Umbilical cord (tissue), 1 donor: ENCODE measurements at regions not wholly inside any gene's neighbourhood (a gene's known extent, or its start where the extent isn't known, plus 50 kb on each side); places are given as distances from the start of the nearest gene placed in this dataset.

ENCODE experiments used
- DNase-seq: peaks from one replicate; pipeline ENCODE4 v3.0.0-alpha.2; 2015; ENCODE audit warnings: low spot score

DNA sequence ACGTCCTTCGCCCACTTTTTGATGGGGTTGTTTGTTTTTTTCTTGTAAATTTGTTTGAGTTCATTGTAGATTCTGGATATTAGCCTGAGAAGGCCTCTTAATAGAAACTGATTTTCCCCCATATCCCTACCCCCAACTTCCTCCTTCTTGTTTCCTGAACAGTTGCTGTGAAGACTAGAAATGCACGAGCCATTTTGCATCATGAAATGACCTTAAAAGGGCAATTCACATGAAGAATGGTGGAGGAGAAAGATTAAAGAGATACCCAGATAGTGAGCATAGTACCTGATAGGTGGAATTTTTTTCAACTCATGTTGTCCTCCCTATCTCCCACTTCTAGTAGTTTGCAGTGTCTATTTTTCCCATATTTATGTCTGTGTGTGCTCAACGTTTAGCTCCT is 55.2 kb upstream of the KCNH8 start:
- no peak for DNase-seq

DNA sequence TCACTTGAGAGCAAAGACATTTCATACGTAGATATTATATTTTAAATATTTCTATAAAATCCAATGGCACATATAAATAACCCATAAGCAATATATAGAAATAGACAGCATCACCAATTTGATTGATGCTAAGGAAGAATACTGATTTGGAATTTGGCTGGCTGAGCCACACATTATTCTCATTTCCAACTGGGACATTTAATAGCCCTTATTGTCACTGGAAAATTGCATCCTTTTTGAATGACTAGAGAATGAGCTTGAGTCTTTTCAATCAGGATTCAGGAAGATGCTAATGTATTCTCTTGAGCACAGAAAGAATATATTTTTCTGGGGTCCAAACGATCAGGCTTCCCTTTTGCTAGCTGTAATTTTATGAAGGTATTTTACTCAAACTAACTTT is 70.9 kb upstream of the KCNH8 start:
- no peak for DNase-seq

DNA sequence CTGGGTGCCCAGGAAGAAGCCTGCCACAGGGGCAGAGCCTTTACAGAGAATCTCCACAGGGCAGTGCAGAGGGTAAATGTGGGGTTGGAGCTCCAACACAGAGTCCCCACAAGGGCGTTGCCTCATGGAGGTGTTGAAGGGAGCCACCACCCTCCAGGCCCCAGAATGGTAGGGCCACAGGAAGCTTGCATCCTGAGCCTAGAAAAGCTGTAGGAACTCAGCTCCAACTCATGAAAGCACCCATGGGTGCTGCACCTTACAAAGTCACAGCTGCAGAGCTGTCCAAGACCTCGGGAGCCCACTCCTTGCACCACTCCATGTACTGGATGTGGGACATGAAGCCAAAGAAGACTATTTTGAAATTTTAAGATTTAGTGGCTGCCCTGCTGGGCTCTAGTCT is 73.3 kb upstream of the KCNH8 start:
- DNase-seq: no peak

DNA sequence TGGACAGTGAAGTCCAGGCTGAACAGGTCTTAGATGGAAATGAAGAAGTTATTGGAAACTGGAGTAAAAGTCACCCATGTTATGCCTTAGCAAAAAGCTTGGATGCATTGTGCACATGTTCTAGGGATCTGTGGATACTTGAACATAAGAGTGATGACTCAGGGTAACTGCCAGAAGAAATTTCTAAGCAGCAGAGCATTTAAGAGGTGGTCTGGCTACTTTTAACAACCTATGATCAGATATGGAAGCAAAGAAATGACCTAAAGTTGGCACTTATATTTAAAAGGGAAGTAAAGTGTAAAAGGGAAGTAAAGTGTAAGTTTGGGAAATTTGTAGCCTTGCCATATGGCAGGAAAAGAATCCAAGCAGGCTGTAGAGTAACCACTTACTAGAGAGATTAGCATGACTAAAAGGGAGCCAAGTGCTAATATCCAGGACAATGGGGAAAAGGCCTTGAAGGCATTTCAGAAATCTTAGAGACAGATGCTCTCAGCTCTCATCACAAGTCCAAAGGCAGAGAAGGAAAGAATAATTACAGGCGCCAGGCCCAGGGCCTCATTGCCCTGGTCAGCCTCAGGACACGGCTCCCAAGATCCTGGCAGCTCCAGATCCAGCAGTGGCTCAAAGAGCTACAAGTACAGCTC is 73.9 kb upstream of the KCNH8 start:
- DNase-seq: peak; percentile 14

DNA sequence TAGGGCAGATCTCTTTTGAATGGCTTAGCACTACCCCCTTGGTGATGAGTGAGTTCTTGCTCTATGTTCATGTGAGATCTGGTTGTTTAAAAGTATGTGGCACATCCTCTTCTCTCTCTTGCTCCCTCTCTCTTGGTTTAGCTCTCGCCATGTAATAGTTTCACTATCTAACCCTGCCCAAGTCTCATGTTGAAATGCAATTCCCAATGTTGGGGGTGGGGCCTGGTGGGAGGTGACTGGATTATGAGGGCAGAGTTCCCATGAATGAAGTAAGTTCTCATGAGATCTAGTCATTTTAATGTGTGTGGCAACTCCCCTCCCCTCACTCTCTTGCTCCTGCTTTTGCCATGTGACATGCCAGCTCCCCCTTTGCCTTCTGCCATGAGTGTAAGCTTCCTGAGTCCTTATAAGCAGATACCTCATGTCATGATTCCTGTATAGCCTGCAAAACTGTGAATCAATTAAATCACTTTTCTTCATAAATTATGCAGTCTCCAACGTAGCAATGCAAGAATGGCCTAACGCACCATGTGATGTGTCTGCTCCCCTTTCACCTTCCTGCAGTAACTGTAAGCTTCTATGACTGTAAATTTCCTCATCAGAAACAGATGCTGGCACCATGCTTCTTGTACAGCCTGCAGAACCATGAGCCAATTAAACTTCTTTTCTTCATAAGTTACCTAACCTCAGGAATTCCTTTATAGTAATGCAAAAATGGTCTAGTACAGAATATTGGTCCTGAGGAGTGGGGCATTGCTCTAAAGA is 74.8 kb upstream of the KCNH8 start:
- no peak for DNase-seq

DNA sequence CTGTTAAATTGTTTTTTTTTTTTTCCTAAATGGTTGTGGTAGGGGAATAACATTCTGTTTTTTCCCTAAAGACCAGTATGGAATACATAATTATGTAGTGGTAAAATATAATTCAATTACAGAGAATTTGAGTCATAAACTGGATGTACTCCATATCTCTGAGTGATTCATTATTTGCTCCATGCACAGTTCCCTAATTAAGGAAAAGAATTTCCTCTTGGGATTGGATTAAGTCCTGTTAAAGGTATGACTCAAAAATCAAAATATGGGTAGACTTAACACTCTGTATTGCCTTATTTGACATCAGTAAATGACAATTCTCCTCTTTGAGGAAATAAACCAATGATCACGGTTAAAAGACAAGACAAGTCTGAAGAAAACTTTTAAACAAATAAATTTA is 78.0 kb upstream of the KCNH8 start:
- no peak for DNase-seq

DNA sequence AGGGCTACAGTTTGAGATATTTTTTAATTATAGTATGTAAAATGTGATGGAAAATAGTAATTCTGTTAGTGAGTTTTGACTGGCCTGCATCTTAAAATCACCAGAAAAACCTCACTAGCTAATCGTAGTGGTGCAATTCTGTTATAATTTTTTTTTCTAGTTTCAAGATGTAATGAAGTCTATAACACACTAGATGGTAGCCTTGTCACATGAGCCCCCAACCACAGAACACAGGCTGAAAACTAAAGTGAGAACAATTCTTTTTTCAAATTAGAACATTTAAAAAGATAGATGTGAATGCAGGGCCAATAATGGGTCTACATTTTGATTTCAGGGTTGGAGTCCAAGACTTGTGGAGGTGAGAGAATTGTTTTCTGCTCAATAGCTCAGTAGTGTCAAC is 83.3 kb upstream of the KCNH8 start:
- DNase-seq: peak; percentile 19

DNA sequence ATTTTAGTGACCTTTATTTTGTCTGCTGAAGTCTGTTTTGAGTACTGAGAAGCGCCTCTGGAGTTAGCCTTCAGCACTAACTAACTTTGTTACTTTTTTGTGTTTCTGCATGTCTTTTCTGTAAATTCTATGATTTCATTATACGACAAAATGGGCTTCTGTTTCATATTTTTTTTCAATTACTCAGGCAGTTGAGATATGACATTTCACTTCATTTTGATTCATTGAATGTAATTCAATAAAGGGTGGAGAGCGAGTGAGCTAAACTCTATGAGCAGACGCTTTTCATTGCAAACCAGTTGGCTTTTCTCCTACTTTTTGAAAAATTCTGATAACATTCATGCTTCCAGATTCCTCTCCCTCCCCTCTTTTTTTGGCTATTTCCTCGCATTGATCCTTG is 84.4 kb upstream of the KCNH8 start:
- DNase-seq: no peak

DNA sequence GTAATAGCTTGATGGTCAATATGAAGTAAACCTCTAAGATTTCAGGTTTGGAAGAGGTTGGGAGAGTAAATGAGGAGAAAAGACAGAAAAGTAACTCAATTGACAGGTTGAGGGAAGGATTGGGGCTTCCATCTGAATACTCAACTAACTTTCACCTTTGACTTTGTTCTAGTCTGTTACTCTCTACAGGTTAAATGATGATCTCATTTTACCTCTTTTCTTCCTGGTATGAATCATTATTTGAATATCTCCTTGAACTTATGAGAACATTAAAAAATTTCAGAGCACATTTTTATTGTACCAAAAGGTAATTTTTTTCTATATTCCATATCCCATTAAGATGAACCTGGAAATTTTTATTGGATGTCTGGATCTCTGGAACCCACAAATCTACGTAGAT is 87.9 kb upstream of the KCNH8 start:
- DNase-seq: no peak

DNA sequence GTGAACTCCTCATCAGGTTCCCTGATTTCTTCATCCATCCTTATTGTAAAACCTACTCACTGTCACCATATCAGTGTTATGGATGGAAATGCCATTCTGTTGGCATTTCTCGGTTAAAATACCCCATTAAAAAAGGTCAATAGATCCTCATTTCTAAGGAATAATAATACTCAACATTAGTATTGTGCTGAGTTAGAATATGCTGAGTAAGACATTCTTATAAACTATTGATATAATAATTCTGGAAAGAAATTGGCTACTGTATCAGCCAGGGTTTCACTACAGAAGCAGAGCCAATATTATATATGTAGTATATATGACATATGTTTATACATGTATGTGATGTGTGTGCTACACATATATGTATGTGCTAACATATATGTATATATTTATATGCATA is 95.4 kb upstream of the KCNH8 start:
- DNase-seq: no peak

DNA sequence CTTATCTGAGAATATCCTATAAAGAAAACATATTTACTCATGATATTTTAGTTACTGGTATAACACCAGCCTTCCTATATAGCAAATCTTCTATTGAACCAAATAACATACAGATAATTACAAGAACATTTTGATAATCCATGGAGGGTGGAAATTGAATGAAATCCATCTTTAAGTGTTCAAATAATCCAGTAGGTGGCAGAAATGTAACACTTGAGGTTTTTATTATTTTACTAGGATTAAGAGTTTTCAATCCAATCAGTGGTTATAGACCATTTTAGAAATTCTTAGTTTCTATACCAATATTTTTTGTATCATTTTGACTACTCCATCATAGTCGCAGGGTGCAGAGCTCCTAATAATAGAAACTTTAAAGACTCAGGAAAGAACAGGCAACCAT is 101.9 kb upstream of the KCNH8 start:
- DNase-seq: no peak

DNA sequence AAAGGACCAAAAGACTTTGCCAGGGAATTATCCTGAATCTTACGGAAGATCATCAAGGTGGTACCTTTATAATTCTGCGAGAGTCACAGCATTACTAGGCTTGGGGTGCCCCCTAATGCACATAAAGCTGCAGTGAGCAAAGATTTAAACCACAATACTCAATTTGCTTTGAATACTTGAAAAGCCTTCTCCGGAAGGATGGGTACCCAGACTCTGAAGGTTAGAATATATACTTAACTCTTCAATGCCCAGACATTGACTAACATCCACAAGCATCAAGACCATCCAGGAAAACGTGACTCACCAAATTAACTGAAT is 117.8 kb upstream of the KCNH8 start:
- no peak for DNase-seq

DNA sequence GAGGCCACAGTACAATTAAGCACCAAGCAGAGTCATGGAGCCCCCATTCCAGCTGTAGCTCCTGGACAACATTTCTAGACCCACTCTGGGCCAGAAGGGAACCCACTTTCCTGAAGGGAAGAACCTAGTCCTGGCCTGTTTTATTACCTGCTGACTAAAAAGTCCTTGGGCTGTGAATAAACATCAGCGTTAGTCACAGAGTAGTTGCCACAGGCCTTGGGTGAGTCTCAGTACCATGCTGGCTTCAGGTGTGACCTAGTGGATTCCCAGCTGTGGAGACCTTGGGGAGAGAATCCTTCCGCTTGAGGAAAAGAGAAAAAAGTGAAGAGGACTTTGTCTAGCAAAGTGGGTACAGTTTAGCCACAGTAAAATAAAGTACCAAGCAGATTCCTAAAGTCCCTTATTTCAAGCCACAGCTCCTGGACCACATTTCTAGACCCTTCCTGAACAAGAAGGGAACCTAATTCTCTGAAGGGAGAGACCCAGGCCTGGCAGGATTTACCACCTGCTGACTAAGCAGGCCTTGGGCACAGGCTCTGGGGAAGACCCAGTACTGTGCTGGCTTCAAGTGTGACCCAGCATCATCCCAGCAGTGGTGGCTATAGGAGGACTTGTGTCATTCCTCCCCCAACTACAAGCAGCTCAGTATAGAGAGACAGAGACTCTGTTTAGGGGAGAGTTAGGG is 118.3 kb upstream of the KCNH8 start:
- DNase-seq: no peak

DNA sequence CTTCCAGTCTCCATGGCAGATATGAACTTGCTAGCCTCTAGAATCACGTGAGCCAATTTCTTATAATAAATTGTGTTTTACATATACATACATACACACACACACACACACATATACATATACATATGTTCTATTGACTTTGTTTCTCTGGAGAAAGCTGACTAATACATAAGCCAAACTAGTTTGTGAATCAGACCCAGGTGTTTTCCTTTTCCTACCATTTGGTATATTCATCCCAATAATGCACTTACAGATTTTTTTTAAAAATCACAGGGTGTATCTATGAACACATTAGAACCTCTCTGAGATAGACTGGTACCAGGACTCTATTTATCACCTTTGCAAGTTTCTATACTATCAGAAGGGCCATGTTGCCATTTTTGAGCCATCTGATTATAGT is 122.9 kb upstream of the KCNH8 start:
- no peak for DNase-seq

DNA sequence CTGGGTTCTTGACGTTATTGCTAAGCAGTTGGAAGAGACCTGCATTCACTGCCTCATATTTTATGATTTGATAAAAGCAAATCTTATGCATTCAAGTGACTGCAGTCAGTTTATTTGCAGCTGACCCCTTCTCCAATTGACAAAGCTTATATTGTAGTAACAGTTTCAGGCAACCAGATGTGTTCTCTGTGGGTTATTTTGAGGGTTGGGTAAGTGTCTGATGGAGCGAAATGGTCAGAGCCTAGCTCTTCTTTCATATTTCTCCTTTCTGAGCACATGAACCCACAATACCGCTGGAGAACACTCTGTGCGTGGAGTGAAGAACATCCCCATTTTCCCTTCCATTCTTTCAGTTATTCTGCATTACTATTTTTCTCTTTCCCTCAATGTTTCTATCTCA is 125.8 kb upstream of the KCNH8 start:
- DNase-seq: no peak

DNA sequence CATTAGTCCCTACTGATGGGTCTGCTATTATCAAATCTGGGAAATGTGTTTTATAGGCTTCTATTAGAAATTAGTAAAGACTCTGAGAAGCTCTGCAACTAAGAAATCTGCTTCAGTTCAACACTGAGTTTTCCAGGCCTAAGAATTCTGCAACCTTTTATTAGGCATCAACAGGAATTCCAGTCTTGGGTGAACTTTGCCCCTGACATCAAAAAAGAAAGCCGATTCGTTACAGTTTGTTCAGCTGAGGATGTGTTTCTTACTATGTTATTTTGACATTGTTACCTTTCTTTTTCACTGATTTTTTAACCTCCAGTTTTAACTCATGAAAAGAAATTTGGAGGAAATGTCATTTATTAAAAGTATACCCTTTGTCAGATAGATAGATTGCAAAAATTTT is 131.5 kb upstream of the KCNH8 start:
- DNase-seq: no peak

DNA sequence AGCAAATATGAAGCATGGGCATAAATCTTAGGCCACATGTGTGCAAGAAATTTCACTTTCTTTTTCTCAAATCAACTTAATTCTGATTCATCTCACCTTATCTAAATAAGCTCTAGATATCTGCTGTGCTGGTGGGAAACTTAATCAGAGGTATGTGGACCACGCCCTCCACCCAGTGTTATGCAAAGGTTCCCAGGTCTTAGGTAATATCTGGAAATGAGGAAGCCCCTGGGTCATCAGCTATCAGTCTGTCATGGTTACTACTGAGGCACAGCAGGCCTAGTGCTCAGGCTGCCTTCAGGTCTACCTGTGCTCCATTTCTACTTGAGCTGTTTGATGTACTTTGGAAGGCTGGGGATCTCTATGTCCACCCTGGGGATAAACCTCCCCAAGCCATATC is 134.4 kb upstream of the KCNH8 start:
- DNase-seq: no peak

DNA sequence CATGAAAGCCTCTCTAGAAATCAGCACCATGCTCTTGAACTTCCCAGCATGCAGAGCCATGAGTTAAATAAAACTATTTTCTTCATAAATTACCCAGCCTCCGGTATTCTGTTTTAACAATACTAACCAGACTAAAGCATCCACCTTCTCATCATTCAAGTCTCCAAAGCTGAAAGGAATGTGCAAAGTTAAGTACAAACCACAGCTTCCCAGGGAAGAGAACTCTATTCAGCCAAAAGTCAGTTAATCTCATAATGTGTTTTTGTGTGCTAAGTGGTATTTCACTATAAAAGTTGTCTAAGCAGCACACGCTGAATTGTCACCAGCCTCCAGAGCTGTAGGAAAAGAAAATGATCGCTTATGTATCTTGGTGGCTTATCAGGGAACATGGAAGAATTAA is 135.5 kb upstream of the KCNH8 start:
- DNase-seq: no peak

DNA sequence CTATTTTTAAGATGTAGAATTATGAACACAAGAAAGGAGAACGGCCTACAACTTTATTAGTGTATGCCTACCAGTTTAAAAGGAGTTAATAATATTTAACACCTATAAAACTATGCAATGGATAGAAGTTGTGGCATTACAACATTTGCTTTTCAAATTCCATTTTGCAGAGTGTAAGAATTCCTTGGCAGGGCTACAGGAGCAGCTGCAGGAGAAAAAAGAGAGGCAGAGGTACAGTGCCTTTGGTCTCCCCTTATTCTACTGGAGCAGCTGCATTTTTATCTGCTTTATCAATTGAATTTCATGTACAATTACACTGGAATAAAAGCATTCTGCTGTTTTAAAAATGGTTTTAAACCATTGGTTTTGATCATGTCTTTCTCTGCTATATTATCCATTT is 145.7 kb upstream of the KCNH8 start:
- DNase-seq: peak; percentile 7

DNA sequence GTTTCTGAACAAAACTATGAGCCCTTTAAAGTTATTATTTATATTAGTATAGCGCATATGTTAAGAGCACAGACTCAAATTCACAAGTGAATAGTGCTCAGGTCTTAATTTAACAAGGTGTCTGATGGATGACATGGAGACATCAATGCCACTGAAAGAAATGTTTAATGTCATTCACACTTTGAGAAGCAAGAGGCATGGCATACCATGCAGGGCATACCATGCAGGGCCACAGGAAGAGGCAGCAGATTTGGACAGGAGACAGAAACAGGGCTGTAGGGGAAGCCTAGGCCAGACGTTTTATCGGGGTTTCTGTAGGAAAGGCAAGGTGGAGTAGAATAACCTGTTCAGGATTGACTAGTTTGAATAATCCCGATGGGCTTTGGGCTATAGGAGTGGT is 150.2 kb upstream of the KCNH8 start:
- no peak for DNase-seq

DNA sequence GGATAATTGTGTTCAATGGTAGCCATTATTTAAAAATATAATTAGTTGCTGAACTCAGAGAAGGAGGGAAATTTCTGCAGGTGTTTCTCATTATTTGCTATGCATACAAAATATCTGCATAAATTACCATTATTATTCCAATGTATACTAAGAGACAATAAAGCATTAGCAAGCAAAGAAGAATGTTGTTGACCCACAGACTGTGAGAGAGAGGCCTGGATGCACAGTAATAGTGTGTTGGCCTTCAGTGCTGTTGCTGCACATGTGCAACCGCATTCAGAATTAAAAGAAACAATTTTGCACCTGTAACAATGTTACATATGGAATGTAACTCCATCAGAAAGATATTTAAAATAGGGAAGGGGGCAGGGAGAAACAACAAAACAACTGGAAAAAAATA is 155.6 kb upstream of the KCNH8 start:
- DNase-seq: no peak

DNA sequence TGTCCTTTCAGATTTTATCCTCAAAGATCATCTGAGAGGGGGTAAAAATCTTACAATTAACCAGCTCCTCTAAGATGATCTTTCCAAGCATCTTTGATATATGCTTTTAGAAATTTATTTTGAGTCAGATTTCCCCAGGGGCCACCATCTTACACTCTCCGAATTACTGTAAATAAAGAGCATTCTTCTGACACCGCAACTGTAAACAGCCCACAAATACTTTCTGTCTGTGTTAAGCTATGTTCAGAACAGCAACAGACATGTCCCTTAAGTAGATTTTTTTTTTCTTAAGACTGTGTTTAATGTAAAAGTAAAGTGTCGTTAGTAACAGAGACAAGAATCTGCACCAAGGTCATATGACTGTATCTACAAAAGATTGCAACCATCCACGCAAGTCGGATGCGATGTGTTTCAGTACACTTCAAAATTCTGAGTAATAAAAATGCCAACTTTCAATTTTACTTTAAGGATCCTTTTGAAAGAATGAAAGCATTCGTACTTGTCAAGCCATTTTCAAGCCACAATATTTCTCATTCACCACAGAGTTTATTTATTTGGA is 159.0 kb upstream of the KCNH8 start:
- DNase-seq: no peak

DNA sequence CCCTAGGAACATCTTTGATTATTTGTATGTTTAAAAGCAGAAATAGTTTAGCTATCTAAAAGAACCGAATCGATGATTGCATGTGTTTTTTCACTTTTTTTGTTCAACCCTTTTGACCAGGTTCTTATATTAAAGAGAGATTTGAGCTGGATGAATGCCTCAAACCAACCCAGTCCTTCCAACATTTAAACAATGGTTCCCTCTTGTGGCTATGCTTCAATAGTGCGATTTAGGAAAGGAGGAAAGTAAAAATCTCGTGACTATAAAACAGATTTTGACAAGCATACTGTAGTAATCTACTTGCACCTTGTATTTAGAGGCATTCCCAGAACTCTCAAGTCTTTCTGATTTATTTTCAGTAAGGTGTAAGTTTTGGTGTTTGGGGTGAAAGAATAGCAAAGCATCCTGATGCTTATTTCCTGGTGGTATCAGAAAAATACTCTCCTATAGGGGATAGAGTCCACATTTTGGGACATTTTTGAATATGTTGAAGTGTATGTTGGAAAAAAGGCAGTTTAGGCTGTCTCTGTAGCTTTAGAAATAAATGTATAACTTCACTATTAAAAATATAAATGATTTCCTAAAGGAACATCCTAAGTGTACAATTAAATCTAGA is 159.6 kb upstream of the KCNH8 start:
- DNase-seq: peak; percentile 58
